Activated naive CD4-positive, alpha-beta T cell treated with anti-CD3 and anti-CD28 coated beads, Interleukin-2, amount 50 U/mL, for 72 hours (primary cell): ENCODE measurements at regions not wholly inside any gene's neighbourhood (a gene's known extent, or its start where the extent isn't known, plus 50 kb on each side); places are given as distances from the start of the nearest gene placed in this dataset.

Experiments used
- ATAC-seq, 2 donors: fragments of 150-1000 bp; cut with Tn5 transposase; 2 replicates each; pipeline ENCODE4 v1.10.0; 2021; ENCODE audit warnings: mild to moderate bottlenecking in 2 of 2, moderate library complexity in 2 of 2
- DNase-seq, 2 donors: peaks; one replicate each; pipeline ENCODE4 v3.0.0; 2021 to 2022; ENCODE audit warnings: low spot score in 2 of 2
- H3K27ac Mint-ChIP-seq, 2 donors: one replicate each; pipeline ENCODE4 v1.8.0; 2022; ENCODE audit warnings: mild to moderate bottlenecking in 2 of 2, mixed read lengths in 2 of 2
- H3K36me3 Mint-ChIP-seq, 2 donors: one replicate each; pipeline ENCODE4 v1.8.0; 2022; ENCODE audit warnings: mixed read lengths in 2 of 2
- H3K9me3 Mint-ChIP-seq, 2 donors: one replicate each; pipeline ENCODE4 v1.8.0; 2022; ENCODE audit warnings: mixed read lengths in 2 of 2

DNA sequence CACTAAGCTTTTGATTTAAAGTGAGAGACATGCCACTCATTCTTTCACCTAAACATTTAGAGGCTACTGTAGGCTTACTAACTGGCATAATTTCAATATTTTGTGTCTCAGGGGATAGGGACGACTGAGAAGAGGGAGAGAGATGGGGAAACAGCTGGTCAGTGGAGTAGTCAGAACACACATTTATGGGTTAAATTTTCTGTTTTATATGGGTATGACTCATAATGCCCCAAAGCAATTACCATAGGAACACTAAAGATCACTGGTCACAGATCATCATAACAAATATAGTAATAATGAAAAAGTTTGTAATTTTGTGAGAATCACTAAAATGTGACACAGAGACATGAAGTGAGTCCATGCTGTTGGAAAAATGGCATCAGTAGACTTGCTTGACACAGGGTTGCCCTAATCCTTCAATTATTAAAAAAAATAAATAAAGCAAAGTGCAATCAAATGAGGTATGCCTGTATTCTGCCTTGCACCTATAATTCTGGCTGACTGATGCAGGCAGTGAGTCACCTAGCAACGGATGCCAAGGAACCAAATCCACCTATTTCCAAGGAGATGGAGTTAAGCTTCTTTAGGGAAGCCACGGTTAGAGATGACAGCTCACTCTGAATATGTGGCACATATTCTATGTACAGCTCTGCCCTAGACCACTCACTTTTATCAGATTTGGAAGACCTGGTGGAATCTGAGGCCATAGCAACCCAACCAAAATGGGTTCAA lies 166.1 kb downstream of the MARCHF11 start:
- Mint-ChIP-seq H3K27ac (no peak overlapping the region), H3K36me3 (peaks cover 0 to 10% of the 10 kb centered on the region in 2 donors), H3K9me3 (peaks cover 31 to 39% of the 10 kb centered on the region in 2 donors)
- DNase-seq (no peak), ATAC-seq (no peak)

- no peak for DNase-seq
- ATAC-seq, result no peak
- no peak overlapping the region for H3K27ac Mint-ChIP-seq
- H3K36me3 Mint-ChIP-seq, result no peaks in the 10 kb centered on the region
- peaks cover 25 to 29% of the 10 kb centered on the region in 2 donors for H3K9me3 Mint-ChIP-seq
Measured at GRCh38 chr5:16009256-16009655, 170.3 kb downstream of the MARCHF11 start.

DNA sequence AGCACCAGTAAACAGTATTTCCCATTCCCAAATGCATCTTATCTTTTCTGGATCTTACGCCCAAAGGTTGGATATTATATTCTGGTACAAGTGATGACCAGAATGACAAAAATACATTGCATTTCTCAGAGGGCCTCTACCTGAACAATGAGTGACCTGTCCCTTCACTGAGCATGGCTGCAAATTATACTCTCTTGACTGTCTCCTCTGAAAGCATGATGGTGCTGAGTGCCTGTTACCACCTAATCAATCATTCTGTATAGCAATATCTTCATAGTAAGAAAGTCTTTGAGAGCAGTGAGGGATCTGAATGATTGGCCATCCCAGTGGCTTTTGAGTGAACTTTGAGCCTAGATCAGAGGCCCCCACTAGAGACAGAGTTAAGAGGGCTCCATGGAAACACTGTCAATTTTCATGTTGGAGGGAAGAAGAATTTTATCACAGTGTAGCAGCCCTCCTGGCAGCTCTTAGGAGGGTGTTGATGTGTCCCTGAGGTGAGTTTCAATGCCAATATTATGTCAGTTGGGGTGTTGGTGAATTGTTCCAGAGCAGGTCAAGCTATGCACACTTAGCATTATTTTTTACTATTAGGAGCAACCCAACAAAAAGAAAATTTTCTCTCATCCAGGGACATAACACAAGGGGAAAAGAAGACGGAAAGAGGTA lies 171.7 kb downstream of the MARCHF11 start:
- peaks cover 0 to 7% of the 10 kb centered on the region in 2 donors for H3K36me3 Mint-ChIP-seq

GRCh38 chr5:16005225-16005624 lies 174.4 kb downstream of the MARCHF11 start:
- H3K36me3 Mint-ChIP-seq, result peaks cover 0 to 9% of the 10 kb centered on the region in 2 donors
- DNase-seq (no peak), ATAC-seq (no peak)
- peaks cover 34 to 35% of the 10 kb centered on the region in 2 donors for H3K9me3 Mint-ChIP-seq
- no peak overlapping the region for H3K27ac Mint-ChIP-seq

More for the DNA sequence above, 171.7 kb downstream of the MARCHF11 start:
- peaks cover 29 to 34% of the 10 kb centered on the region in 2 donors for H3K9me3 Mint-ChIP-seq
- DNase-seq (no peak), ATAC-seq (no peak)
- H3K27ac Mint-ChIP-seq, result no peak overlapping the region

DNA sequence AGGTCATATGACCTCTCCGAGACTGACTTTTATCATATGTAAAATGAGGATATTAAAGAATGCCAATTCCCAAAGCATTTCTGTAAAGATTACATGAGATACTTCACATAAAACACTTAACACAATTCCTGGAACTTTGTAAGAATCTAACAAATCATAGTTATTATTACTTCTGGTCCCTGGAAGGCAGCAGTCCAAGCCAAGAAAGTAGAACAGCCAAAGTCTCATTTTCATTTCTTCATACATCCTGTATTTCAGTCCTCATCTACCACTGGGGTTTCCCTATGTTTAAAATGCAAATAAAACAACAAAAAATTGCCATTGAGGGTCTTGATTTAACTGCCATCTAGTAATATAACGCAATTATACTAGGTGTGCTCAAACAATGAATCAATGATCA lies 179.5 kb downstream of the MARCHF11 start:
- ATAC-seq (no peak), DNase-seq (no peak)
- no peak overlapping the region for H3K27ac Mint-ChIP-seq
- H3K36me3 Mint-ChIP-seq, result peaks cover 0 to 9% of the 10 kb centered on the region in 2 donors
- H3K9me3 Mint-ChIP-seq, result peaks cover 17 to 26% of the 10 kb centered on the region in 2 donors

GRCh38 chr5:15995341-15996052 lies 184.1 kb downstream of the MARCHF11 start:
- no peak for ATAC-seq
- H3K27ac Mint-ChIP-seq, result no peak overlapping the region
- H3K9me3 Mint-ChIP-seq, result peaks cover 25 to 39% of the 10 kb centered on the region in 2 donors
- no peak for DNase-seq
- peaks cover 12 to 13% of the 10 kb centered on the region in 2 donors for H3K36me3 Mint-ChIP-seq

DNA sequence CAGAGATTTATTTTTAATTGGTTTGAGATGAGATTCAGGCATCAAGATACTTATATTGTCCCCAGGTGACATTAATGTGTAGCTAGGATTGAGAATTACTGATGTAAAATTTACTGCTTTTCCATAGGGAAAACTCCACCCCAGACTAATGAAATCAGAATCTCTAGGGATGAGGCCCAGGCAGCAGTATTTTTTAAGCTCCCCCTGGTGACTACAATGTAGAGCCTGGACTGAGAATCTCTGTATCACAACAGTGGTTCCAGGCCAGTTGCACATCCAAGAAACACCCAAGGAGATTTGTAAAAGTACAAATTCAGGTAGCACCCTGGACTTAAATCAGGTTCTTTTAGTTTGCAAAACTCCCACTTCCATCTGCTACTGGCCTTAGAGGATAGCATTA lies 185.7 kb downstream of the MARCHF11 start:
- Mint-ChIP-seq H3K9me3 (peaks cover 29 to 41% of the 10 kb centered on the region in 2 donors), H3K36me3 (peaks cover 12 to 19% of the 10 kb centered on the region in 2 donors), H3K27ac (no peak overlapping the region)
- no peak for DNase-seq
- ATAC-seq, result no peak

DNA sequence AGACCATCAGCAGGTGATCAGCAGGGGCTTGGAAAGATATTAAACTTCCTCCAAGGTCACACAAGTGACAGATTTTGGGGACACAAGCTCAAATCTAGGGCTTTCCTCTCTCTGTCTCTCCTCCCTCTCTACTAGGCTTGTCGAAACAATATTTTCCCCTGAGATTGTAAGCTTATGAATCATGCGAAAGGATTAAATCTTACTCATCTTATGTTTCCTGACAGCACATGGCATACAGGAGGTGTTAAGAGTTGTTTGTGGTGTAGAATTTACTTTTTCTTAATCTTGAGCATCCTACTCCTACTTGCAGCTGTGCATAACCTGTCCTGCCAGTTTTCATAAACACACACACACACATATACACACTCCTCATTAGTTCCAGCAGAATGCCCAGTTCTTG lies 186.3 kb downstream of the MARCHF11 start:
- DNase-seq, result no peak
- ATAC-seq, result no peak
- H3K9me3 Mint-ChIP-seq, result peaks cover 29 to 43% of the 10 kb centered on the region in 2 donors
- peaks cover 12 to 19% of the 10 kb centered on the region in 2 donors for H3K36me3 Mint-ChIP-seq
- H3K27ac Mint-ChIP-seq, result no peak overlapping the region

DNA sequence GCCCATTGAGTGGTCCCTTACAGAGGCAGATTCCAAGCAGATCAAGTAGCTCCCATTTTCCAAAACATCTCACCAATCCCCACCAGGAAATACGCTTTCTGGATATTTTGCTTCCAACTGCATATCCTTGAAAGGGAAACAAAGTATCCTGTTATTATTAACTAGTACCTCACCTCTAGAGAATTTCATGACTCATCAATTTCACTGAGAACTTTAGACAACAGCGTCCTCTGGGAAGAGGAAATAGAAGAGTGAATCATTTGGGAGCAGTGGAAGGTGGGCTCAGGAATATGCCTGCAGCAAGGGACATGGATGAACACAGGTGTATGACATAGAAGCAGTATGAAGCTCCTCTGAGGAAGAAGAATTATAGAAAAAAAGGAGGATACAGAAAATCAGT lies 186.7 kb downstream of the MARCHF11 start:
- ATAC-seq (no peak), DNase-seq (no peak)
- Mint-ChIP-seq H3K36me3 (peaks cover 12 to 19% of the 10 kb centered on the region in 2 donors), H3K9me3 (peaks cover 29 to 47% of the 10 kb centered on the region in 2 donors), H3K27ac (no peak overlapping the region)

- H3K27ac Mint-ChIP-seq, result no peak overlapping the region
- DNase-seq (no peak), ATAC-seq (no peak)
Measured at GRCh38 chr5:15991586-15991985, 188.0 kb downstream of the MARCHF11 start.

More at GRCh38 chr5:15991586-15991985, 188.0 kb downstream of the MARCHF11 start:
- Mint-ChIP-seq H3K9me3 (peaks cover 34 to 52% of the 10 kb centered on the region in 2 donors), H3K36me3 (peaks cover 12 to 19% of the 10 kb centered on the region in 2 donors)
